CD4-positive, alpha-beta T cell treated with Interleukin-15 for 1 hour (primary cell): ENCODE measurements at regions not wholly inside any gene's neighbourhood (a gene's known extent, or its start where the extent isn't known, plus 50 kb on each side); places are given as distances from the start of the nearest gene placed in this dataset.

Experiments used
- DNase-seq: peaks from one replicate; pipeline ENCODE4 v3.0.0-alpha.2; 2020

DNA sequence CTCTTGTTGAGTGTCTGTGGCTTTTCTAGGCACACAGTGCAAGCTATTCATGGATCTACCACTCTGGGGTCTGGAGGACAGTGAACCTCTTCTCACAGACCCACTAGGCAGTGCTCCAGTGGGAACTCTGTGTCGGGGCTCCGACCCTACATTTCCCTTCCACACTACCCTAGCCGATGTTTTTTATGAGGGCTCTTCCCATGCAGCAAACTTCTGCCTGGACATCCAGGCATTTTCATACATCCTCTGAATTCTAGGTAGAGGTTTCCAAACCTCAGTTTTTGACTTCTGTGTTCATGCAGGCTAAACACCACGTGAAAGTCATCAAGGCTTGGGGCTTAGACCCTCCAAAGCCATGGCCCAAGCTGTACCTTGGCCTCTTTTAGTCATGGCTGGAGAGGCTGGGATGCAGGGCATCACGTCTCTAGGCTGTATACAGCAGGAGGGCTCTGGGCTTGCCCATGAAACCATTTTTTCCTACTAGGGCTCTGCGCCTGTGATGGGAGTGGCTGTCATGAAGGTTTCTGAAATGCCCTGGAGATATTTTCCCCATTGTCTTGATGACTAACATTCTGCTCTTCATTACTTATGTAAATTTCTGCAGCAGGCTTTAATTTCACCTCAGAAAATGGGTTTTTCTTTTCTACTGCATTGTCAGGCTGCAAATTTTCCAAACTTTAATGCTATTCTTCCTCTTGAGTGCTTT, 249.8 kb upstream of the CPEB2 start:
- no peak for DNase-seq

DNA sequence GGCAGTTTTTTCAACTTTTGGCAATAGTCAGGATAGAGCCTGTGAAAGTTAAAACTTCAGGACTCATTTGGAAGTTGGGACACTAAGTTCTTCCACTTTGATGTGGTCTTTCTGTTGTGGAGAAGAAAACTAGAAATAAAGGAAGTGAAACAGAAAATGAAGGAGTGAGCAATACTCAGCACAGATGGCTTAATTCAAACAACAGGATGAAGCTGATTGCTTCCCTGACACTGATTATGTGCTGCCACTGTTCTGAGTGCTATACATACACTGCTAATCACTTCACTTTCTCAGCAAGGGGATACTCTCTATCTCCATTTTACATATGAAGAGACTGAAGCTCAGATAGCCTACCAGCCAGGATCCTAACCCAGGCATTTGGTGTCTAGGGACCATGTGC, 235.1 kb upstream of the CPEB2 start:
- no peak for DNase-seq

DNA sequence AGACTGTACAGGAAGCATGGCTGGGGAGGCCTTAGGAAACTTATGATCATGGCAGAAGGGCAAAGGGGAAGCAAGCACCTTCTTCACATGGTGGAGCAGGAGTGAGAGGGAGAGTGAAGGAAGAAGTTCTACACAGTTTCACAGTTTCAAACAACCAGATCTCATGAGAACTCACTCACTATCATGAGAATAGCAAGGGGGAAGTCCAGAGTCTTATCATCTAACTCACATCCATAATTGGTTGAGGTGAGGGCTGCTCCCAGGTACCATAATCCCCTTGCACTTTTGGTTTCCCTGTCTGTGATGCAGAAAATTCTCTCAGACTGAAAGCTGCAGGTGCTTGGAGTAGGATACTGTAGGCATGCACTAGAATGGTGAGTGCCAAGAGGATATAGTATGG, 233.8 kb upstream of the CPEB2 start:
- DNase-seq: no peak

DNA sequence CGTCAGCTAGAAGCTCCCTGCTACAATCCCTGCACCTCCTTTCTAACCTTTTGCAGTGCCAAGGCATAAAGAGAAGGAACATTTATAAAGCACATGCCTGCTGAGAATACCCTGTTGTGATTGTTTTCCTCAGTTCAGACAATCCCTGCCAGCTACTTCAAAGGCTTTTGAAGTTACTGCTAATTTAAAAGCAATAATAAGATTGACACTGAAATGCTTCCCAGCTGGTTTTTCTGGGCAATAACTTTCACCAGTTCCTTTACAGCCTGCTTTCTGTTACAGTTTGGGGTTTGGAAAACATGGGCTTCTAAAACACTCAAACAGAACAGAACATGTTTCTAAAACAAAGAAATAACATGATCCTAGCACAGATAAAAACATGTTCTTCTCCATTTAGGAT, 232.3 kb upstream of the CPEB2 start:
- no peak for DNase-seq

DNA sequence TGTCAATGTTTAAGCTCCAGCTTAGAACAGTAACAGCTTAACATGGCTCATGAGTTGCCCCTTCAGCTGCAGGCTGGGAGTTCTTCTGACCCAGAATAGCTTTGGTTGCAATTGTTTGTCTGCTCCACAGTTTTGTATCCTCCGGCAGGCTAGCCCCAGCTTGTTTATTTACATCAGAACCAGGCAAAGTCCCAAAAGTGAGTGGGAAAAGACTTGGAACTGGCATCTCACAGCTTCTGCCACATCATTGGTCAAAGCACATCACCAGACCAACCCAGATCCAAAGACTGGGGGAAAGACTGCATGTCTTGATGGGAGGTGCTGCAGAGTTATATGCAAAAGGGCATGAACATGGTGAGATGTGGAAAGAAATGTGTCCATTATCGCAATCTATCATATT, 231.2 kb upstream of the CPEB2 start:
- DNase-seq: no peak

DNA sequence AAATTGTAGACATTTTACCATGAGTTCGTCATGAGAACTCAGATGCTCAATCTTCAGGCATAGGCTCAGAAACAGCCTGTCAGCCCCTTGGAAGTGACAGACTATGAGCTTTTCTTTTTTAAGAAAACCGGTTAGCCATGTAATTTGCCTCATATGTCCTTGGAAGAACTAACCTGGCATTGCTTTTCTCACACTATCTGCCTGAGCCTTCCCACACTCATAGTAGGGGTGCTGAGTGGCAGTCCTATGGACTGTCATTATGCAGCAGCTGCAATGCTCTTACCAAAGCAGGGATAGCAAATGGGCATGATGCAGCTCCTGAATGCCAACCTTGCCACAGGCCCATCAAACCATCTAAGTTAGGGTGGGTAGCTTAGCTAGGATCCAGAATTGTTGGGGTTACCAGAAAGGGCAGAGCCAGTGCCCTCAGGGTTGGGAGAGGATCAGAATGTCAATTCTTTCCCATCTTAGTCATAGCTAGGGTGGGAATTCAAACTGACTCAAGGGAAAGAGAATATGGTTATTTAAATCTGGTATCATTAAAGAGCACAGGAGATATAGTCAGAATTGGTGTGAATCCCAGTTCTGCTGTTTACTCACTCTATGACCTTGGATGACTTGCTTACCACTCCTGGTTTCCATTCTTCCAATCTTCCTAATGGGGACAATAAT, 230.6 kb upstream of the CPEB2 start:
- no peak for DNase-seq

DNA sequence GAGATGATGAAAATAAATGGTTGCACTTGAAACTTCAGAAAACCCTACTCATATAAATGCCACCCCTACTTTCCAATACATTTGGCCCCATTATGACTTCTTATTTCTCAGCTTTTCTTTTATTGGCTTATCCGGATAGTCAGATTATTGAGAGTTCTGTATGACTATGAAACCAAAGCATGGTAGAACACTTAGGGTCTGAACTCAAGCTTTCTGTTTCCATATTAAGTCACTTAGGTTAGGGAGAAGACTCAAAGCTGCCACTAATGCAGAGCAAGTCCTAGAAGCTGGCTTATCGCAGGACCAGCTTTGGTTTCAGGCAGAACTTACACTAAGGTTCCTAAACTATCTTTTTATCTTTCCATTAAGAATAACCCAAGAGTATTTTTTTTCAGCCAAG, 229.9 kb upstream of the CPEB2 start:
- no peak for DNase-seq

DNA sequence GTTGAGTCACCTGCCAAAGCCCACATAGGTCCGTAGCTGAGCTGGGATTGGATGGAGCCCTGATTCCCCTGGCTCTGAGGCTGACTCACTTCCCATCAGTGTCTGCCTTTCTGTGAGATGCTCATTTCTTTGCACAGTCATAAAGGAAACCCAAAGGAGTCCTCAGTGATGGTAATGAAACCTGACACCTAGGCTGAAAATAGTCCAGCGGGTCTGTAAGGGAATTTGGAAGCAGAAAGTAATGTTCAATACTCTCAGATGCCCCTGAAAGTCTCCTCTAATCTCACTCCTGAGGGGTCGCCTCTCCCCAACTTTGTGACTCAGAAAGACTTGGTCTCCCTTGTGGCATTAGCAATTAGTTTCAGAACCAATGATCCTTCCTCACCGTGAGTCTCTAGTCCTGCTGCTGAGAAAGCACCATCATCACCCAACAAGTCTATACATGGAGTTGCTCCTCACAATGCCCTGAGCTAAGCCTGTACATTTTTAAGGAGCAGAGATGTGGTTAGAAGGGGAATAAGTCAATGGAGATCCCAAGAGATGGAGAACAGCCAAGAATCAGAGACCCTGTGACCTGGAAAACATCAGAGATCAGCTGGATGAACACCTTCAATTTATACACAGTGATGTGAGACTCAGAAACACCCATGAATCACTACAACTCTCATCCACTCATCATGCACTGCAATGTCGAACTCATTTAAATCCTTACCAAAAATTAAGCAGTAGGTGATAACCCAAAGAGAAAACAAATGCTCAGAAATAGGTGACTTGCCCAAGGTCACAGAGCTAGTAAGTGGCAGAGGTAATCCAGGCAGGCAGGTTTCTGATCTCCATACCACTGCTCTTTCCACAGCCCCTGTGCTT, 219.0 kb upstream of the CPEB2 start:
- DNase-seq: no peak

DNA sequence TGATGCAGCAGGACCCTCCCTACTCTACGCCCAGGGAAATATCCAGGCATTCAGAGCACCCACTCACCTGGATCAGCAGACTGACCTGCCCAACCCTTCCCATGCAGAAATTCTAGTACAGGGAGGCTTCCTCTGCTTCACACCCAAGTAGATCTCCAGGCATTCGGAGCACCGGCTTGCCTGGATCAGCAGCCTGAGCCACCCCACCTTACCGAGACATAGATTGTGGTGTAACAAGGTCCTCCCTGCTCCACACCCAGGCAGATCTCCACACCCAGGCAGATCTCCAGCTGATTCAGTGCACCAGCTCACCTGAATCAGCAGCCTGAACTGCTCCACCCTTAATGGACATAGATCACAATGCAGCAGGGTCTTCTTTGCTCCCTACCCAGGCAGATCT, 215.1 kb upstream of the CPEB2 start:
- DNase-seq: no peak

DNA sequence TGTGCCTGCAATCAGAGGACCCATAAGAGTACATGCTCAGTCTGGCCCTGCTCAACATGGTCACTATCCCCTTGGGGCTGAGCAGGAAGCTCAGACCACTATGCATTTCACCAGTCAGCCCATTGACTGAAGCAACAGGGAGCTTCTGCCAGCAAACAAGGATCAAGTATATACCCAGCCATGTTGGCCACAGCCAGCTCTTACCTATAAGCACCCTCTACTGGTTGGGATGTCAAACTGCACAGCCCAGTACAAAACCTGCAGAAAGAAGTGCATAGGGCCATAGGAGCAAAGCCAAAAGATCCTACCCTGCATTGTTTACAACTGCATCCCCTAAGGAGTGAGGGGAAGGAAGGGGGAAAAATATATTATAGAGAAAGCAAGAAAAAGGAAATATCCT, 214.4 kb upstream of the CPEB2 start:
- no peak for DNase-seq

DNA sequence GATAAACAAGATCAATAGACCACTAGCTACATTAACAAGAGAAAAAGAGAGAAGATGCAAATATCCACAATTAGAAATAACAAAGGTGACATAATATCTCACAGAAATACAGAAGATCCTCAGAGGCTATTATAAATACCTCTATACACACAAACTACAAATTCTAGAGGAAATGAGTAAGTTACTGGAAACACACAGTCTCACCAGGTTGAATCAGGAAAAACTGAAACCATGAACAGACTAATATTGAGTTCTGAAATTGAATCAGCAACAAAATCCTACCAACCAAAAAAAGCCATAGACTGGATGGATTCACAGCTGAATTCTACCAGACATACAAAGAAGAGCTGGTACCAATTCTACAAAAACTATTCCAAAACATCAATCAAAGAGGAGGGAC, 211.8 kb upstream of the CPEB2 start:
- no peak for DNase-seq

DNA sequence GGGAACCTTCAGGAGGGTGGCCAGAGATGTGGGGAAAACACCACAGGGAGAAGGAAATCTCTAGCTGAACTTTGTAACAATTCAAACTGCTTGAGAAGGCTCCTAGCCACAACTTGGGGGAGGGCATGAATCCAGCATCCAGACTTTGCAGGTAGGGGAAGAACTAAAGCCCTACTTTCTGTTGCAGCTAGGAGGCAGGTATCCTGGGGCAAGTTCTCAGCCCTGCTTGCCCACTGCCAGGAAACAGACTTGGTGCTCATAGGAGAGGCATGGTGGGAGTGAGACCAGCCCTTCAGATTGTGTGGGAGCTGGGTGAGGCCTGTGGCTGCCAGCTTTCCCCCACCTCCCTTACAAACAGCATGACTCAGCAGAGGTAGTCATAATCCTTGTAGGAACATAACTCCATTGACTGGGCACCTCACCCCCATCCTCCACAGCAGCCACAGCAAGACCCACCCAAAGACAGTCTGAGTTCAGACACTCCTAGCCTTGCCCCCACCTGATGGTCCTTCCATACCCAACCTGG, 209.5 kb upstream of the CPEB2 start:
- no peak for DNase-seq

DNA sequence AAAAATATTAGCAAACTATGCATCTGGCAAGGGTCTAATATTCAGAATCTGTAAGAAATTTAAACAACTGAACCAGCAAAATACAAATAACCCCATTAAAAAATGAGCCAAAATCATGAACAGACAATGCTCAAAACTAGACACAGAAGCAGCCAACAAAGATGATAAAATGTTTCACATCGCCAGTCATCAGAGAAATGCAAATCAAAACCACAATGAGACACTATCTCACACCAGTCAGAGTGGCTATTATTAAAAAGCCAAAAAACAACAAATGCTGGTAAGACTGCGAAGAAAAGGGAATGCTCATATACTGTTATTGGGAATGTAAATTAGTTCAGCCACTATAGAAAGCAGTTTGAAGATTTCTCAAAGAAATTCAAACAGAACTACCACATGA, 201.3 kb upstream of the CPEB2 start:
- no peak for DNase-seq

DNA sequence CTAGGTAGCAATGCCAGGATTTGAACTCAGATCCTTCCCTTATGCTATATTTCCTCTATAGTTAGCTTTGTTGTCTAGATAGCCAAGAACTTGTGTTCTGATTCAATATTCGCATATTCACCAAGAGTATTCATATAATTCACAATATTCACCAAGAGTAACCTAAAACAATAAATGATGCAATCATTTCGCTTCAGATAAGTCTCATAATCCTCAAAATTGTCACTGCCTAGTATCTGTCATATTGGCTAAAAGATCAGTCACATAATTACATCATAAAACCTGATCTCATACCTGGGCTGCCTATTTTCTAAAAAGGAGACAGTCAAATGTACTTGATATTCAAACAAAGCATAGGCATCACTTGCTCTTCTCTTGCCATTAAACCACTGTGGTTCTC, 199.7 kb upstream of the CPEB2 start:
- DNase-seq: no peak

DNA sequence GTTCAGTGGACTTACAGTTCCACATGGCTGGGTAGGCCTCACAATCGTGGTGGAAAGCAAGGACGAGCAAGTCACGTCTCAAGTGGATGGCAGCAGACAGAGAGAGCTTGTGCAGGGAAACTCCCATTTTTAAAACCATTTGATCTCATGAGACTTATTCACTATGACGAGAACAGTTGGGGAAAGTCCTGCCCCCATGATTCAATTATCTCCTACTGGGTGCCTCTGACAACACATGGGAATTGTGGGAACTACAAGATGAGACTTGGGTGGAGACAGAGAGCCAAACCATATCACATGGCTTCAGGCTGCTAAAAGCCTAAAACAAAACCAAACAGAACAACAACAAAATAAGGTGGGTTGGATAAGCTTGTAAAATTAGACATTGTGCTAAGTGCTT, 194.4 kb upstream of the CPEB2 start:
- no peak for DNase-seq

DNA sequence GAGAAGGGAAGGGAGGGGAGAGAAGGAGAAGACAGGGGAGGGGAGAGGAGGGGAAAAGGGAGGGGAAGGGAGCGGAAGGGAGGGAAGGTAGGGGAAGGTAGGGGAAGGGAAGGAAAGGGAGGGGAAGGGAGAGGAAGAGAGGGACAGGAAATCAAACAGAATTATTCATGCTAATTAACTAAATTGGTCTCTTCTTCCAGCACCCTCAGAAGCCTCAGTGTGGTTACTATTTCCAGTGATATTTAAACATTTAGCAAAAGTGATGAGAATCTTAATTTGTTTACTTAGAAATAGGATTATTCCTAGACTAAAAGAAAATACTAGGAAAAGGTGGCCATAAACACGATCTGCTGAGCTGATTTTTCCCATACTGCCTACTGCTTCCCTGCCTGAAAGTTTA, 193.1 kb upstream of the CPEB2 start:
- DNase-seq: no peak

DNA sequence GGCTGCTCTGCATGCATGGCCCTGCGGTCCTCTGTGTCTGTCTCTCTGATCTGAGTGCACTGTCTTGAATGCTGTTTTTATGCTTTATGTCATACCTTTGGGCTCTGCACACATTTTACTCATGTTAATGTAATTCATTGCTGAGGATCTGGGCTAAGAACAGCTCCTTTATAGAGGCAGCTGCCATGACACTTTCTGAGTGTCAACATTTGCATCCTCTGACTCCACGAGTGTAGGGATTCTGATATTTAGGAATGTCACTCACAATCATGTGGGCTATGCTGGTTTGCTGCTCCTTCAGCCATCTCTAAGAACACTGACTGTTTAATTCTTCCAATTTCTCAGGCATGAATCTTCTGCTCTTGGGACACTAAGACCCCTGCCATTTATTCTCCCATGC, 192.2 kb upstream of the CPEB2 start:
- DNase-seq: no peak

DNA sequence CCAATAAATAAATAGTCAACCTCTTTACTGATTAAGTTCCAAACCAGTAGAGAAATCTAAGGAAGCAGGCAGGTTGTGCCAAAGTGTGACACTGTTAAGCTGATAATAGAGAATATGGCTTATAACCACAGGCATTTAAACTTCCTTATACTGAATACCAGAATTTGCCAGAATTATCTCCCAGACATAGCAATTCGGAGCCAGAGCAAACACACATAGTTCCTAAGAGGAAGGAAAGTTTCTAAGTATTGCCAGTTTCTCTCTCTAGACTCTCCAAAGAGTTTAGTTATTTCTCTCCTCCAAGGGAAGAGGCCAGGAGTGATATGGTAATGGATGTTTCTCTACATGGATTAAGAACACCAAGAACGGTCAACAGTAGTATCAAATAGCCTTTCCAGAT, 191.7 kb upstream of the CPEB2 start:
- DNase-seq: no peak

DNA sequence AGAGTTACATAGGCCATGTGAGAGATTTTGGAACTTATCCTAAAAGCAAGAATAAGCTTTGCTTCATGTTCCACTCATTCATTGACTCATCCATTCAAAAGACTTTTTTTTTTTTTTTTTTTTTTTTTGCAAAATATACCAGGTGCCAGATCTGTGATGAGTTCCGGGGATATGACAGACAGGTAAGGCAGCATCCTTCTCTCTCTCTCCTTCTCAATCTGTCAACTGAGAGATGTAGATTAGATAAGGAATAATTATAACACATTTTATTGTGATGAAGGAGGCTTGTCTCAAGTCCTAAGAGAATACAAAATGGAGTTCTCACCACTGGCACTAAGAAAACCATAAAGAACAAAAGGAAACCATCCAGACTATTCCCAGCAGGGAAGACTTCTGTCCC, 190.2 kb upstream of the CPEB2 start:
- no peak for DNase-seq

DNA sequence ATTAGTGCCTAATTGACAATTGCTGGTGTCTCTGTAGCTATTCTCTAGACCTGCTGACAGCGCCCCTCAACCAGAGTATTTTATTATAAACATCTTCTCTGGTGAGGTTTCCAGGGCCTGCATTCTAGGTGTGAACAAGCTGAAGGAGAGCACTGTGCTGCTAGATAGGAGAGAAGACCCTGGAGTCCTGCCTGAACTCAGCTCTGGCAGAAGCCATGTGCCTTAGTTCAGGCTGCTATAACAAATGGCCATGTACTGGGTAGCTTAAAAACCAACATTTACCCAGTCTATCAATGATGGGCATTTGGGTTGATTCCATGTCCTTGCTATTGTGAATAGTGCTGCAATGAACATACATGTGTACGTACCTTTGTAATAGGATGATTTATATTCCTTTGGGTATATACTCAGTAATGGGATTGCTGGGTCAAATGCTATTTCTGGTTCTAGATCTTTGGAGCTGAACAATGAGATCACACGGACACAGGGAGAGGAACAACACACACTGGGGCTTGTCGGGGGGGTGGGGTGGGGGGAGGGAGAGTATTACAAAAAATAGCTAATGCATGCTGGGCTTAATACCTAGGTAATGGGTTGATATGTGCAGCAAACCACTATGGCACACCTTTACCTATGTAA, 185.5 kb upstream of the CPEB2 start:
- no peak for DNase-seq

DNA sequence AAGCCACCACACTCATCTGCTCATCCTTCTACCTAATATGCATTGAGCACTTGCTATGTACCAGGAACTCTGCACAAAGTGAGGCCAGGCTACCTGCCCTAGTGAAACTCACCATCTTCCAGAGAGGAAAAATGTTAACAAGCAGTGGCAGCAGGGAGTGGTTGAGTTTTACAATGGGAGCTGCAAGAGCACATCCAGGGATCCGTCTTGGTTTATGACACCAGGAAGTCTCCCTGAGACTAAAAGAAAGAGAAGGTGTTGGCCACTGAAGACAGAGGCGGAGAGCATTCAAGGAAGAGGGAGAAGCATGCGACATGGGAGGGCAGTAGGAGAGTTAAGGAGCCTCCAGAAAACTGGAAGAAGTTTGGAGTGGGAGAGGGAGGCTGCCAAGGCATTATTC, 178.1 kb upstream of the CPEB2 start:
- DNase-seq: no peak

DNA sequence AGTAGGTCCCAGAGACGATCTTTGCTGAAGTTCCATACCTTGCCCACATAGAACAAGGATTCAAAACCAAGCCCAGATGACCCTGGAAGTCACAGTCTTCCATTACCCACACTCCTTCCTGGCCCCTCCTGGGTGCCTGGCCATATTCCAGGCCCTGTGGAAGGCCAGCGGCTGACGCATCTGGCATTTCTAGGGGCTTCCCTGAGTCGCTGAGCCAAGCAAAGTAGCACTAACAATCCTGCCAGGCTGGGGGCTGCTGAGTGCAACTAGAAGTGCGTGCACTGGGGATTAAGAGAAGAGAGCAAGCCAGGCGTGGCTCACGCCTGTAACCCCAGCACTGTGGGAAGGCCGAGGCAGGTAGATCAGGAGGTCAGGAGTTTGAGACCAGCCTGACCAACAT, 175.2 kb upstream of the CPEB2 start:
- DNase-seq: no peak

DNA sequence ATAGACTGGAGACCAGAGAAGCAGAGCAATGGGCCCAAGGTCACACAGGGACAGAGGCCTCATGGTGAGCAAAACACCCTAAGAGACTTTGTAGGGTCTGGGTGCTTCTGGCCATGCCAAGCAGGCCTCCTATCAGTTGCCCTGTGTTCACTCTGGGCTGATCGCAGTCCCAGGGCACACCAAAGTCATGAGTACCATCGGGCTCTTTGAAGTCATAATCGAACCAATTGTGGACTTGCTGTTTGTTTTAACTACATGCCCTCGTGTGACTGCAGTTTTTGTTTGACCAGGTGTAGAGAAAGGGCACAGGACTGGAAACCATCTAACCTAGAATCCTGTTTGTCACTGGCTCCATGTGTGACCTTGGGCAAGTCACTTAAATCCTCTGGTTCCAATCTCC, 172.5 kb upstream of the CPEB2 start:
- no peak for DNase-seq
